Activated CD8-positive, alpha-beta T cell treated with anti-CD3 and anti-CD28 coated beads, Interleukin-2, amount 10 ng/mL, durations not matched to agents 7 days and 5 days (primary cell): ENCODE measurements at regions not wholly inside any gene's neighbourhood (a gene's known extent, or its start where the extent isn't known, plus 50 kb on each side); places are given as distances from the start of the nearest gene placed in this dataset.
"Not testable (repeated sequence)": the region's sequence is repeated elsewhere in the genome, so short reads cannot be mapped to it uniquely, and the experiment has no call there.

Experiments used
- ATAC-seq: fragments of 150-1000 bp; cut with Tn5 transposase; one replicate; pipeline ENCODE4 v1.10.0; 2021; ENCODE audit warnings: moderate library complexity
- CTCF ChIA-PET: fragments of 350-600 bp; sonication (Branson Sonifier 250); formaldehyde crosslinking; loops from one replicate; lab custom pipeline; 2021; ENCODE audit warnings: antibody characterized with exemption; lab: Charles Lee
- POLR2A ChIA-PET: fragments of 350-600 bp; sonication (Branson Sonifier 250); formaldehyde crosslinking; loops from one replicate; lab custom pipeline; 2021; ENCODE audit warnings: antibody characterized with exemption; lab: Charles Lee
- DNase-seq: peaks from one replicate; pipeline ENCODE4 v3.0.0-alpha.2; 2020
- H3K27ac Mint-ChIP-seq: one replicate; pipeline ENCODE4 v1.8.0; 2021; ENCODE audit warnings: mild to moderate bottlenecking, mixed read lengths
- H3K27me3 Mint-ChIP-seq: one replicate; pipeline ENCODE4 v1.8.0; 2021; ENCODE audit warnings: low read depth, mixed read lengths
- H3K36me3 Mint-ChIP-seq: one replicate; pipeline ENCODE4 v1.8.0; 2021; ENCODE audit warnings: low read depth, mixed read lengths
- H3K4me1 Mint-ChIP-seq: one replicate; pipeline ENCODE4 v1.8.0; 2021; ENCODE audit warnings: low read depth, mixed read lengths
- H3K4me3 Mint-ChIP-seq: one replicate; pipeline ENCODE4 v1.8.0; 2021; ENCODE audit warnings: mild to moderate bottlenecking, mixed read lengths
- H3K9me3 Mint-ChIP-seq: one replicate; pipeline ENCODE4 v1.8.0; 2022; ENCODE audit warnings: mixed read lengths; ENCODE audit not compliant: insufficient read depth

GRCh38 chr6:156687789-156688619 is 89.2 kb upstream of the ARID1B start:
- H3K9me3 Mint-ChIP-seq = no peaks in the 10 kb centered on the region
- H3K4me3 Mint-ChIP-seq = peak overlapping the region; percentile 64
- H3K36me3 Mint-ChIP-seq = no peaks in the 10 kb centered on the region
- POLR2A ChIA-PET = interaction anchor here (6.1 kb wide), 1 partner anchor 90 kb away, joined by 31 read pairs; the partner anchor contains the start of gene ARID1B
- no peak for DNase-seq
- peak overlapping the region; percentile 48 for H3K27ac Mint-ChIP-seq
- H3K27me3 Mint-ChIP-seq = peaks cover 12% of the 10 kb centered on the region
- ATAC-seq = no peak
- CTCF ChIA-PET = no interaction called here
- H3K4me1 Mint-ChIP-seq = peaks cover 19% of the 10 kb centered on the region

- Mint-ChIP-seq H3K4me3 (peak overlapping the region; percentile 89), H3K27me3 (peaks cover 9% of the 10 kb centered on the region), H3K9me3 (no peaks in the 10 kb centered on the region), H3K36me3 (no peaks in the 10 kb centered on the region), H3K27ac (peak overlapping the region; percentile 90), H3K4me1 (peaks cover 19% of the 10 kb centered on the region)
- ChIA-PET CTCF (interaction anchor here (1.1 to 1.3 kb wide), 2 partner anchors 34 to 90 kb away, joined by 3 read pairs; partner anchors contain the start of gene ARID1B), POLR2A (interaction anchor here (0.6 to 6.1 kb wide), 3 partner anchors 90 to 400 kb away, joined by 3 to 31 read pairs (median 5); partner anchors contain the start of gene ARID1B)
- peak; percentile 97 for ATAC-seq
- DNase-seq = peak; percentile 70
Measured at GRCh38 chr6:156686995-156687788, 90.0 kb upstream of the ARID1B start.

DNA sequence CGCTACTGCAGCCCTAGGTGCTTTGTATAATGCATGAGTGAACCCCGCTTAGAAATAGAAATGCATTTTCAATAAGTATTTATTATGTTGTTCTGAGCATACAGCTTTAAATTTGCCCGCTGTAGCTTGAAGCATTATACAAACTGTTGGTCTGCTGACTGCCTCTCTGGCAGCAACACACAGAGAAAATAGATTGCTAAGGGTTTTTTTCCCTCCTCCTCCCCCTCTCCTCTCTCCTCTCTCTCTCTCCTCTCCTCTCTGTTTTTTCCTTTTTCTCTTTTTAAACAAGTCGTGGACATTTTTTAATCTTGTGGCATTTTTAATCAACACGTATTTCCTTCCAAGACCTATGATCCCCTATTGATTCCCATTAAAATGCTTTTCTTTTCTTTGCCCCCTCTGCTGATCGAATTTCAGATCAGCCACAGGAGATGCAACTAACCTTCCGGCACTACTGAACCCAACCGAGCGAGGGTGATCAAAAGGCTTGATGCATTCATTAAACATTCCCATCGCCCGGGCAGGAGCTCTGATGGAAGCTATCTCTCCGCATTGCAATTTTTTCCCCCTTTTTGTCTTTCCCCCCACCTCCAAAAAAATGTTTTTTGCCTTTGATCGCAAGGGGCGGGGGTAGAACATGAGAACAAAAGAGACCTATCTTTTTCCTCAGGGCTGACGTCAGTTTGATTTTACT is 90.7 kb upstream of the ARID1B start:
- ATAC-seq = peak; percentile 56
- Mint-ChIP-seq H3K27ac (peak overlapping the region; percentile 90), H3K4me1 (peaks cover 19% of the 10 kb centered on the region), H3K4me3 (peak overlapping the region; percentile 89), H3K36me3 (no peaks in the 10 kb centered on the region), H3K9me3 (no peaks in the 10 kb centered on the region), H3K27me3 (peaks cover 6% of the 10 kb centered on the region)
- peak; percentile 60 for DNase-seq
- ChIA-PET POLR2A (interaction anchor here (0.6 to 6.1 kb wide), 6 partner anchors 32 to 1268 kb away, joined by 3 to 31 read pairs (median 4); partner anchors contain the start of gene ARID1B), CTCF (interaction anchor here (1.1 to 2.7 kb wide), 3 partner anchors 35 to 121 kb away, joined by 3 to 9 read pairs (median 3); partner anchors contain the start of gene ARID1B)

- Mint-ChIP-seq H3K9me3 (no peaks in the 10 kb centered on the region), H3K4me3 (peak overlapping the region; percentile 89), H3K4me1 (peaks cover 19% of the 10 kb centered on the region), H3K27ac (no peak overlapping the region), H3K36me3 (no peaks in the 10 kb centered on the region), H3K27me3 (peaks cover 5% of the 10 kb centered on the region)
- no peak for ATAC-seq
- DNase-seq = no peak
- POLR2A ChIA-PET = interaction anchor here (0.6 to 6.1 kb wide), 2 partner anchors 92 to 179 kb away, joined by 3 to 31 read pairs; partner anchors contain the start of gene ARID1B
- CTCF ChIA-PET = interaction anchor here (1.1 to 2.7 kb wide), 3 partner anchors 35 to 120 kb away, joined by 3 to 9 read pairs (median 3); partner anchors contain the start of gene ARID1B
Measured at GRCh38 chr6:156685823-156686222, 91.4 kb upstream of the ARID1B start.

- ATAC-seq (no peak), DNase-seq (no peak)
- H3K4me3 Mint-ChIP-seq = no peak overlapping the region
- no peaks in the 10 kb centered on the region for H3K9me3 Mint-ChIP-seq
- no peaks in the 10 kb centered on the region for H3K36me3 Mint-ChIP-seq
- ChIA-PET CTCF (interaction anchor here (2.7 kb wide), 1 partner anchor 118 kb away, joined by 9 read pairs; no protein-coding TSS in a partner anchor), POLR2A (interaction anchor here (6.1 kb wide), 1 partner anchor 94 kb away, joined by 31 read pairs; the partner anchor contains the start of gene ARID1B)
- no peak overlapping the region for H3K27ac Mint-ChIP-seq
- peaks cover 19% of the 10 kb centered on the region for H3K4me1 Mint-ChIP-seq
- peaks cover 5% of the 10 kb centered on the region for H3K27me3 Mint-ChIP-seq
Measured at GRCh38 chr6:156683821-156684220, 93.4 kb upstream of the ARID1B start.

DNA sequence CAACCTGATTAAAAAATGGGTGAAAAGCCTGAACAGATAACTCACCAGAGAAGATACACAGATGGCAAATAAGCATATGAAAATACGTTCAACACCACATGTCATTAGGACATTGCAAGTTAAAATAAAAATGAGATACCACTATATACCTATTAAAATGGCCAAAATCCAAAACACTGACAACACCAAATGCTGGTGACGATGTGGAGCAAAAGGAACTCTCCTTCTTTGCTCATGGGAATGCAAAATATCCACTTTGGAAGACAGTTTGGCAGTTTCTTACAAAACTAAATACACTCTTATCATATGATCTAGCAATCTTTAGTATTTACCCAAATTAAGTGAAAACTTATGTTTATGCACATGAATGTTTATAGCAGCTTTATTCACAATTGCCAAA is 100.5 kb upstream of the ARID1B start:
- CTCF ChIA-PET = interaction anchor here (1.3 kb wide), 1 partner anchor 12 kb away, joined by 3 read pairs; no protein-coding TSS in a partner anchor

GRCh38 chr6:156674197-156674596 is 103.0 kb upstream of the ARID1B start:
- CTCF ChIA-PET = no interaction called here
- DNase-seq (no peak), ATAC-seq (no peak)
- no peaks in the 10 kb centered on the region for H3K4me1 Mint-ChIP-seq
- peaks cover 9% of the 10 kb centered on the region for H3K27me3 Mint-ChIP-seq
- peaks cover 6% of the 10 kb centered on the region for H3K9me3 Mint-ChIP-seq
- H3K4me3 Mint-ChIP-seq = no peak overlapping the region
- no peaks in the 10 kb centered on the region for H3K36me3 Mint-ChIP-seq
- POLR2A ChIA-PET = no interaction called here
- H3K27ac Mint-ChIP-seq = no peak overlapping the region

More for the DNA sequence above, 100.5 kb upstream of the ARID1B start:
- POLR2A ChIA-PET = no interaction called here
- no peaks in the 10 kb centered on the region for H3K4me1 Mint-ChIP-seq
- no peak overlapping the region for H3K4me3 Mint-ChIP-seq
- no peak for DNase-seq
- H3K27me3 Mint-ChIP-seq = peaks cover 9% of the 10 kb centered on the region
- H3K27ac Mint-ChIP-seq = no peak overlapping the region
- ATAC-seq = no peak
- H3K36me3 Mint-ChIP-seq = no peaks in the 10 kb centered on the region
- peaks cover 6% of the 10 kb centered on the region for H3K9me3 Mint-ChIP-seq

DNA sequence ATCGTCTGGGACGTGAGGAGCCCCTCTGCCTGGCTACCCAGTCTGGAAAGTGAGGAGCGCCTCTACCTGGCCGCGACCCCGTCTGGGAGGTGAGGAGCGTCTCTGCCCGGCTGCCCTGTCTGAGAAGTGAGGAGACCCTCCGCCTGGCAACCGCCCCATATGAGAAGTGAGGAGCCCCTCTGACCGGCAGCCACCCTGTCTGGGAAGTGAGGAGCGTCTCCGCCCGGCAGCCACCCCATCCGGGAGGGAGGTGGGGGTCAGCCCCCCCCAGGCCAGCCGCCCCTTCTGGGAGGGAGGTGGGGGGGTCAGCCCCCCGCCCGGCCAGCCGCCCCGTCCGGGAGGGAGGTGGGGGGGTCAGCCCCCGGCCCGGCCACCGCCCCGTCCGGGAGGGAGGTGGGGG is 107.1 kb upstream of the ARID1B start:
- H3K27ac Mint-ChIP-seq, DNase-seq, CTCF ChIA-PET, H3K9me3 Mint-ChIP-seq, ATAC-seq, POLR2A ChIA-PET, H3K4me3 Mint-ChIP-seq, H3K4me1 Mint-ChIP-seq, H3K36me3 Mint-ChIP-seq: not testable (repeated sequence)
- peaks cover 17% of the 10 kb centered on the region for H3K27me3 Mint-ChIP-seq

DNA sequence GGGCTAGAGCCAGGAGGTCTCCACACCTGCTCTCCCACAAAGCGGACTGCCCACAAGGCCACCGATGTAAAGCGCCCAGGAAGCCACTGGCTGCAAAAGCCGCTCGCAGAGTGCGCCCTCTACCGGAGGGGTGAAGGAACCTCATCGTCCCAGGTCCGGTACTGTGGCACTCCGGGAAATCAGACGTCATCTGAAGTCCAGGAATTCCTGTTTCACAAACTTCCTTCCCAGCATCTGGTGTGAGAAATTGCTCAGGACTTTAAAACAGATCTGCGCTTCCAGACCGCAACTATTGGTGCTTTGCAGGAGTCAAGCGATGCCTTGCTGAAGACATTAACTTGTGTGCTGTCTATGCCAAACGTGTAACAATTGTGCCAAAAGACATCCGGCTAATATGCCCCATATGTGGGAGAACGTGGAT is 115.1 kb upstream of the ARID1B start:
- Mint-ChIP-seq H3K9me3 (no peaks in the 10 kb centered on the region), H3K27ac (no peak overlapping the region), H3K4me3 (no peak overlapping the region), H3K36me3 (no peaks in the 10 kb centered on the region), H3K27me3 (peaks cover 17% of the 10 kb centered on the region), H3K4me1 (peaks cover 4% of the 10 kb centered on the region)
- DNase-seq (peak; percentile 61), ATAC-seq (peak; percentile 63)
- ChIA-PET CTCF (no interaction called here), POLR2A (no interaction called here)

- Mint-ChIP-seq H3K27ac (no peak overlapping the region), H3K9me3 (no peaks in the 10 kb centered on the region), H3K27me3 (peaks cover 6% of the 10 kb centered on the region), H3K36me3 (no peaks in the 10 kb centered on the region), H3K4me1 (peaks cover 4% of the 10 kb centered on the region), H3K4me3 (no peak overlapping the region)
- CTCF ChIA-PET = no interaction called here
- POLR2A ChIA-PET = no interaction called here
- no peak for DNase-seq
- no peak for ATAC-seq
Measured at GRCh38 chr6:156660389-156660788, 116.8 kb upstream of the ARID1B start.

GRCh38 chr6:156659822-156660198 is 117.4 kb upstream of the ARID1B start:
- Mint-ChIP-seq H3K9me3 (no peaks in the 10 kb centered on the region), H3K4me3 (no peak overlapping the region), H3K27me3 (peaks cover 4% of the 10 kb centered on the region), H3K4me1 (peaks cover 4% of the 10 kb centered on the region), H3K27ac (no peak overlapping the region), H3K36me3 (no peaks in the 10 kb centered on the region)
- POLR2A ChIA-PET = no interaction called here
- ATAC-seq = no peak
- CTCF ChIA-PET = no interaction called here
- no peak for DNase-seq
